Activated CD8-positive, alpha-beta memory T cell treated with anti-CD3 and anti-CD28 coated beads for 4 hours (primary cell): ENCODE measurements at regions not wholly inside any gene's neighbourhood (a gene's known extent, or its start where the extent isn't known, plus 50 kb on each side); places are given as distances from the start of the nearest gene placed in this dataset.
"Not testable (repeated sequence)": the region's sequence is repeated elsewhere in the genome, so short reads cannot be mapped to it uniquely, and the experiment has no call there.

Experiments
- DNase-seq, 2 donors: peaks; one replicate each; pipeline ENCODE4 v3.0.0-alpha.2; 2020; ENCODE audit warnings: low read depth in 2 of 2

DNA sequence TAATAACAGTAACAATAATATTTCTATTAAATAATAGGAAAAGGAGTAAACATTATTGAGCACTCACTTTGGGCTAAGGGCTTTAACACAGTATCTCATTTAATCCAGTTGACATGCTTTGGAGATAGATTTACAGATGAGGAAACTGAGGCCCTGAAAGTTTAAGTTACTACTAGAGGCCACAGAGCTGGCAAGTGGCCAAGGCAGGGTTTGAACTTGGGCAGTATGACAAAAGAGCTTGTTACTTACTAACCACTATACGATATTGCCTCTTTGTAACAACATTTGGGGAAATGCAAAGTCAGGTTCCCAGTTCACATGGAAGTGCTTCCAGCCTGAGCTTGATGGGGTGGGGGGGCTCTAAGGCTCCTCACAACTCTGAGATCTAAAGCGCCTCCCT lies 149.1 kb upstream of the LMCD1 start:
- no peak for DNase-seq

DNA sequence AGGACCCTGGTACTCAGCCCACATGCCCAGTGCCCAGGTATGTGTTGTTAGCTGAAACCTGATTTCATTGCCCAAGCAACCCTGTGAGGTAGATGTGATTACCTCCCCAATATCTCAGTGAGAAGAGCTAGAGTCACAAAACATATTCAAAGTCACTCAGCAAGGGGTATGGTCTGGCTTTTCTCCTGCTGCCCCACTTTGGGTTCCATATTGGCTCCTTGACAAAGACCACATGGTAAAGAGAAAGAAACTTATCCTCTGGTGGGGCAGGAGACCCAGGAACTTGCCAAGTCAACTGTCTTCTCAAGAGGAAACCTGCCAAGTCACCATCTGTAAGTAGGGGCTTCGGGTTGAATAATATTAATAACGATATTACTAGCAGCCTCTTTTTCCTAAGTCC lies 148.3 kb upstream of the LMCD1 start:
- no peak for DNase-seq

GRCh38 chr3:8355346-8355745 lies 146.3 kb upstream of the LMCD1 start:
- no peak for DNase-seq

DNA sequence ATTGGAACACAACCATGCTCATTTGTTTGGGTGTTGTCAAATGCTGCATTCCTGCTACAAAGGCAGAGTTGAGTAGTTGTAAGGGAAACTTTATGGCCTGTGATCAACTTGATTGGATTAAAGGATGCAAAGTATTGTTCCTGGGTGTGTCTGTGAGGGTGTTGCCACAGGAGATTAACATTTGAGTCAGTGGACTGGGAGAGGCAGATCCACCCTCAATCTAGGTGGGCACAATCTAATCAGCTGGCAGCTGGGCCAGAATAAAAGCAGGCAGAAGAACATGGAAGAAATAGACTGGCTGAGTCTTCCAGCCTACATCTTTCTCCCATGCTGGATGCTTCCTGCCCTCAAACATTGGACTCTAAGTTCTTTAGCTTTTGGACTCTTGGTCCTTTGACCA lies 145.6 kb upstream of the LMCD1 start:
- not testable (repeated sequence) for DNase-seq

GRCh38 chr3:8357859-8358258 lies 143.8 kb upstream of the LMCD1 start:
- DNase-seq = no peak

DNA sequence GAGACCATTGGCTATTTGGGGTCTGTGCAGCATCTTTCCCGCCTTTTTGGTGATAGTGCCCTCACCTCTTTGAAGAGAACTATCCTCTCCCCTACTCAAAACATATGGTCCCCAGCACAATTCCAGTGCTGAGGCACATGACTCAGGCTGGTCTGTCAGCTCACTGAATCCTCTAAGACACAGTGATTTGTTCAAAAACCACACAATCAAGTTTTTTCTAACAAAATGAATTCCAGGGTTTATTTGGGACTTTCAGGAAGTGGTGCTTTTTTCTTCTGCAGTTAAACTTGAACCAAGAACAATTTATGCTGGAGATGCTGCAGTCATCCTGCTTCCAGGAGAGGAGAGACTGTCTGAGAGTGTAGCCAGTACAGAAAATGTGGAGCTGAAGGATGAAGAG lies 142.5 kb upstream of the LMCD1 start:
- no peak for DNase-seq

GRCh38 chr3:8363200-8363599 lies 138.4 kb upstream of the LMCD1 start:
- DNase-seq = no peak

- no peak for DNase-seq
Measured at GRCh38 chr3:8365541-8365940, 136.1 kb upstream of the LMCD1 start.

DNA sequence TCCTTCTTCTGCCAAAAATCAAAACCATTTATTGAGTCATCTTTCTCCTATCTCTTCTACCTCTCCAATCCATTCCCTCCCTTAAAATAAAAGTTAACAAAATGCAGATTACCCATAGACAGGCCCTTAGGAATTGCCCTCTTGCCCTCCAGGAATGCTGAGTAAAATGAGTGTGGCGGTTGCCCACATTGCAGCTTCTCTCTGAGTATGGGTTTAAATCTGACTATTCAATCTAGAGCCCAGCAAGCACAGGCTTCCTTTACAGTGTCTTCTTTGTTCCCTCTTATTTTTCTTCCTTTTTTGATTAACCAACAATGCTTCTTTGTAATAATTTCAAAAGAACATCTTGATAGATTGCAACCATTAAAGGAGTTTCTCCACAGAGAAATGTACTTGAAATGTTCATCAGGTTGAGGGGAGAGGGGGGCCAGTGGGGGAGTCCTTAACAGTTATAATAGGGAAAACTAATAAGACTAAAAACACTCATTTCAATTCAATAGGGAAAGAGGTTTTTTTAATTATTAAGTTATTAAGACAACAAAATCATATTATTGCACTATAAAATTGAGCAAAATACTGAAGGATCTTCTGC lies 135.3 kb upstream of the LMCD1 start:
- DNase-seq = no peak

DNA sequence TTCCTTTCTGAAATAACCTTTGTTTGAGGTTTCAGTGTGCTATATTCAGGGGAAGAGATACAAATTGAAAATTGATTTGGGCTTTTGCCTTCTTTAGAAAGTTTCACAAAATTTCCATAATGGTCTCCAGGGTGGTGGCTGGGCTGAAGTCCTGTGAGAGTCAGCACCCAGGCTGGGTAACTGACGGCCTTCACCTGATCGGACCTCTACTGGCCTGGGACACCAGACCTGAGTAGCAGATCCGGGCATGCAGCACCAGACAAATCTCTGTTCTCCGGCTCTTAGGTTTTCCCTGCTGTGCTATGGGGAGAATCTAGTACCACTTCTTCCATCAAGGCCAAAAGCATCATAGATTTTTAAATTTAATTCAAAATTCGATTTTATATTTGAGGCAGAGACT lies 133.0 kb upstream of the LMCD1 start:
- no peak for DNase-seq

- no peak for DNase-seq
Measured at GRCh38 chr3:8369638-8370037, 132.0 kb upstream of the LMCD1 start.

DNA sequence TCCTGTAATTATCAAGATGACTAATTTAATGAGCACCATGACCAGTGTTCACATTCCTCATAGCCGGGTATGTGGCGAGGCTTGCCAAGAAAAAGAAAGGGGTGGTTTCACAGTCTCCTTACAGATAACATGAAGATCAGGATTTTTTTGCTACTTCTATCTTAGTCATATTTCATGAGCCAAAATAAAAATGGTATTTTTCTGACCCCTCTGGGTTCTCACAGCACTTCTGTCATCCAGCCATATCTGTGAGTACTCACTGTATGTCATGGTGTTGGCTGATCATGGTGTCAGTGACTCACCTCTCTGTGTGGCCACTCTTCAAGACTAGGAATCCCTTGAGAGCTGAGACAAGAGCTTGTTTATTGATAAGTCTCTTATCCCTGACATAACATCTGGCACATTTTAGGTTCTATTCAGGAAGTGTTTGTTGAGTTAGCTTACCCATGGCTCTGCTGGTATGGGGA lies 130.5 kb upstream of the LMCD1 start:
- no peak for DNase-seq

GRCh38 chr3:8371960-8372463 lies 129.6 kb upstream of the LMCD1 start:
- no peak for DNase-seq

GRCh38 chr3:8380904-8381704 lies 120.5 kb upstream of the LMCD1 start:
- DNase-seq = no peak

GRCh38 chr3:8385848-8386620 lies 115.6 kb upstream of the LMCD1 start:
- no peak for DNase-seq

GRCh38 chr3:8387571-8387970 lies 114.1 kb upstream of the LMCD1 start:
- no peak for DNase-seq

DNA sequence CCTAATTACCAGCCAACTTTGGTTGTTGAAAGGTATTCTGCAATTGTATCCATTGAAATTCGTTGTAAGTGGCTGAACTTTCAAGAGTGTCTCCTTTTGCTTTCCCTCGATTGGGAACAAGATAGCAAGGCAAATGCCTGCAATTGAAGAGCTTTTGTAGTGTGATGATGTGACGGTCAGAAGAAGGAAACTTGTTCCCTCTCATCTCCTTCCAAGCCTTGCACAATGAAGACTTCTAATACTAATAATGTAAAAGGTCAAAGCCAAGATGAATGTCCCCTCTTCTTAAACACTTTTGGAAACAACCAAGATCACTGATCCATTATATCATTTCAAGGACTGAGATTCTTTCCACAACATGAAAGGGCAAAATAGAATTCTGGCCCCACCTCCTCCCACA lies 101.9 kb upstream of the LMCD1 start:
- no peak for DNase-seq

- DNase-seq = no peak
Measured at GRCh38 chr3:8400911-8401310, 100.7 kb upstream of the LMCD1 start.

- no peak for DNase-seq
Measured at GRCh38 chr3:8403996-8404395, 97.6 kb upstream of the LMCD1 start.

- DNase-seq = no peak
Measured at GRCh38 chr3:8405144-8405543, 96.5 kb upstream of the LMCD1 start.

- DNase-seq = no peak
Measured at GRCh38 chr3:8406479-8406878, 95.1 kb upstream of the LMCD1 start.

GRCh38 chr3:8413337-8413926 lies 88.2 kb upstream of the LMCD1 start:
- no peak for DNase-seq
